Endothelial cell of umbilical vein (primary cell): ENCODE measurements at regions not wholly inside any gene's neighbourhood (a gene's known extent, or its start where the extent isn't known, plus 50 kb on each side); places are given as distances from the start of the nearest gene placed in this dataset.

Experiments
- BruUV-seq: library from RNA; stranded (reverse); fragments of 400-500 nt; replicated peaks from 2 replicates; lab custom pipeline; 2021; lab: Mats Ljungman, UMichigan
- CTCF ChIA-PET: fragments of 300-600, 350-600 bp; sonication (Branson Sonifier 250); formaldehyde crosslinking; loops from one replicate; lab custom pipeline; 2021; ENCODE audit warnings: antibody characterized with exemption, inconsistent platforms; lab: Charles Lee
- POLR2A ChIA-PET: fragments of 300-600, 350-600 bp; sonication (Branson Sonifier 250); formaldehyde crosslinking; loops from one replicate; lab custom pipeline; 2021; ENCODE audit warnings: antibody characterized with exemption, inconsistent platforms; lab: Charles Lee
- DNase-seq: peaks from one replicate; pipeline ENCODE4 v3.0.0-alpha.2; 2011; ENCODE audit warnings: low read depth, low spot score
- FAIRE-seq: peaks from 2 replicates; lab custom pipeline; 2011; peaks lifted over from hg19 to GRCh38; lab: Jason Lieb, UNC
- H2AFZ ChIP-seq: 2 replicates; pipeline ENCODE4 v1.6.0; 2012; ENCODE audit warnings: low read depth, low read length, control low read depth, inconsistent platforms
- H3K27ac ChIP-seq: 2 replicates; pipeline ENCODE4 v1.5.1; 2011; ENCODE audit warnings: low read depth, mild to moderate bottlenecking, control low read depth, low read length, moderate library complexity; ENCODE audit not compliant: insufficient read depth
- H3K27me3 ChIP-seq, 2 experiments: 2 replicates each; pipeline versions ENCODE4 v1.6.0 to v1.6.1; 2011; ENCODE audit warnings: low read length in 2 of 2, mixed read lengths in 1 of 2; ENCODE audit not compliant: control insufficient read depth in 2 of 2, insufficient read depth in 2 of 2
- H3K36me3 ChIP-seq, 2 experiments: 2 replicates in 1 of 2; 3 replicates in 1 of 2; pipeline ENCODE4 v1.5.1; 2011; ENCODE audit warnings: low read length in 2 of 2, mild to moderate bottlenecking in 1 of 2, moderate library complexity in 1 of 2; ENCODE audit not compliant: control insufficient read depth in 2 of 2, insufficient read depth in 2 of 2; ENCODE audit errors: extremely low read depth in 1 of 2
- H3K4me1 ChIP-seq: 3 replicates; pipeline ENCODE4 v1.5.1; 2011; ENCODE audit warnings: mild to moderate bottlenecking, low read length; ENCODE audit not compliant: control insufficient read depth, insufficient read depth; ENCODE audit errors: extremely low read depth
- H3K4me2 ChIP-seq: 2 replicates; pipeline ENCODE4 v1.6.1; 2011; ENCODE audit warnings: low read length, control low read depth, mixed read lengths; ENCODE audit not compliant: insufficient read depth
- H3K4me3 ChIP-seq, 3 experiments: fragments of 200-600 bp in 1 of 3; sonication (generic), shearing (Covaris generic) in 1 of 3; replicated peaks in 1 of 3; 2 replicates each; pipeline ENCODE4 v1.5.1; 2011 to 2016; ENCODE audit warnings: control low read depth in 3 of 3, low read length in 3 of 3, mild to moderate bottlenecking in 2 of 3, inconsistent platforms in 1 of 3, low read depth in 1 of 3, moderate library complexity in 1 of 3; ENCODE audit not compliant: insufficient read depth in 1 of 3
- H3K79me2 ChIP-seq: 2 replicates; pipeline ENCODE4 v1.6.0; 2012; ENCODE audit warnings: low read length, inconsistent platforms; ENCODE audit not compliant: control insufficient read depth, insufficient read depth
- H3K9ac ChIP-seq: replicated peaks from 2 replicates; pipeline ENCODE3; 2011; ENCODE audit warnings: low read length, control low read depth; ENCODE audit not compliant: insufficient read depth; ENCODE audit errors: extremely low read depth
- H3K9me1 ChIP-seq: replicated peaks from 3 replicates; pipeline ENCODE4 v1.6.0; 2011; ENCODE audit warnings: mild to moderate bottlenecking, low read length; ENCODE audit not compliant: control insufficient read depth, insufficient read depth; ENCODE audit errors: extremely low read depth
- H3K9me3 ChIP-seq: replicated peaks from 2 replicates; pipeline ENCODE4 v1.5.1; 2012; ENCODE audit warnings: low read length, inconsistent platforms; ENCODE audit not compliant: control insufficient read depth, insufficient read depth
- H4K20me1 ChIP-seq: replicated peaks from 2 replicates; pipeline ENCODE3; 2011; ENCODE audit warnings: mild to moderate bottlenecking, low read length; ENCODE audit not compliant: control insufficient read depth, insufficient read depth; ENCODE audit errors: extremely low read depth
- CTCF ChIP-seq, 2 donors: IDR thresholded peaks; 1 replicate in 1 of 2; 2 replicates in 1 of 2; pipeline ENCODE4 v1.5.1; 2011; ENCODE audit warnings: low read length in 2 of 2, mild to moderate bottlenecking in 2 of 2, moderate library complexity in 2 of 2, control low read depth in 1 of 2, inconsistent platforms in 1 of 2, low read depth in 1 of 2; ENCODE audit not compliant: insufficient read depth in 1 of 2; ENCODE audit errors: extremely low read depth in 1 of 2
- EZH2 ChIP-seq: IDR thresholded peaks from 2 replicates; pipeline ENCODE4 v1.6.1; 2012; ENCODE audit warnings: borderline replicate concordance, low read depth, mild to moderate bottlenecking, moderate library complexity, low read length, inconsistent platforms; ENCODE audit not compliant: severe bottlenecking
- FOS ChIP-seq: IDR thresholded peaks from 2 replicates; pipeline ENCODE4 v1.6.1; 2011; ENCODE audit warnings: mild to moderate bottlenecking, low read length, moderate library complexity, borderline replicate concordance; ENCODE audit not compliant: insufficient read depth
- MAX ChIP-seq: IDR thresholded peaks from 2 replicates; pipeline ENCODE4 v1.6.1; 2011; ENCODE audit not compliant: insufficient read depth, insufficient read length
- POLR2AphosphoS5 ChIP-seq: IDR thresholded peaks from 2 replicates; pipeline ENCODE4 v1.6.1; 2012; ENCODE audit warnings: low read depth, mild to moderate bottlenecking, control low read depth, low read length, moderate library complexity; ENCODE audit not compliant: insufficient read depth
- dilution Hi-C: fragments of 300-500 bp; cut with MboI; formaldehyde crosslinking; loops from one replicate; pipeline ENCODE4 v1.15.0; 2019; ENCODE audit warnings: low sequenced_read_pairs; ENCODE audit not compliant: extremely low pct_ligation_motif_present
- intact Hi-C: fragments of 100-400 bp; cut with micrococcal nuclease; formaldehyde crosslinking; loops from one replicate; pipeline ENCODE4 v1.10.0; 2022

- intact Hi-C loops, result no loop called here
- CTCF ChIA-PET, result interaction anchor here (2.1 kb wide), 1 partner anchor 275 kb away, joined by 7 read pairs; no protein-coding TSS in a partner anchor
Measured at GRCh38 chr7:41421056-41421455, 281.8 kb downstream of the INHBA start.

More at GRCh38 chr7:41421056-41421455, 281.8 kb downstream of the INHBA start:
- no peak for TF ChIP-seq EZH2
- TF ChIP-seq CTCF (IDR thresholded peaks at IDR 0.05; ENCODE audit: extremely low read depth in 1 of 2, insufficient read depth in 1 of 2, low read depth in 1 of 2, low read length in 2 of 2), result no peak
- TF ChIP-seq MAX, result no peak
- no peak for TF ChIP-seq FOS
- TF ChIP-seq POLR2AphosphoS5, result no peak
- Histone ChIP-seq H3K9ac (no peak overlapping the region), H2AFZ (no peak overlapping the region), H3K27me3 (no peaks in the 10 kb centered on the region), H3K4me1 (no peaks in the 10 kb centered on the region), H3K4me3 (no peak overlapping the region), H3K4me2 (no peak overlapping the region), H3K79me2 (no peaks in the 10 kb centered on the region), H4K20me1 (no peaks in the 10 kb centered on the region), H3K9me1 (no peaks in the 10 kb centered on the region), H3K36me3 (no peaks in the 10 kb centered on the region), H3K27ac (no peak overlapping the region), H3K9me3 (no peaks in the 10 kb centered on the region)
- dilution Hi-C loops, result no loop called here
- no TSS peak for BruUV-seq
- DNase-seq (no peak), FAIRE-seq (no peak)
- POLR2A ChIA-PET, result no interaction called here
